HG02798 (cell line): ENCODE measurements at regions not wholly inside any gene's neighbourhood (a gene's known extent, or its start where the extent isn't known, plus 50 kb on each side); places are given as distances from the start of the nearest gene placed in this dataset.

Experiments used
- ATAC-seq: cut with Tn5 transposase; IDR thresholded peaks from one replicate; pipeline ENCODE4 v1.9.1; 2021; ENCODE audit warnings: mild to moderate bottlenecking; ENCODE audit not compliant: unreplicated experiment, poor library complexity

GRCh38 chr6:2476376-2476775 lies 231.0 kb upstream of the GMDS start:
- no peak for ATAC-seq

- ATAC-seq = no peak
Measured at GRCh38 chr6:2471472-2471871, 226.1 kb upstream of the GMDS start.

GRCh38 chr6:2469428-2469827 lies 224.0 kb upstream of the GMDS start:
- no peak for ATAC-seq

GRCh38 chr6:2468601-2468955 lies 223.2 kb upstream of the GMDS start:
- ATAC-seq = no peak

GRCh38 chr6:2467929-2468600 lies 222.7 kb upstream of the GMDS start:
- no peak for ATAC-seq

- ATAC-seq = no peak
Measured at GRCh38 chr6:2465336-2465735, 219.9 kb upstream of the GMDS start.

- ATAC-seq = no peak
Measured at GRCh38 chr6:2464641-2465040, 219.2 kb upstream of the GMDS start.

GRCh38 chr6:2462831-2463230 lies 217.4 kb upstream of the GMDS start:
- no peak for ATAC-seq

GRCh38 chr6:2460216-2460745 lies 214.9 kb upstream of the GMDS start:
- ATAC-seq = no peak

GRCh38 chr6:2454180-2454579 lies 208.8 kb upstream of the GMDS start:
- no peak for ATAC-seq

- ATAC-seq = no peak
Measured at GRCh38 chr6:2450546-2450945, 205.1 kb upstream of the GMDS start.

GRCh38 chr6:2449572-2449940 lies 204.2 kb upstream of the GMDS start:
- ATAC-seq = no peak

GRCh38 chr6:2448826-2449571 lies 203.6 kb upstream of the GMDS start:
- ATAC-seq = no peak

GRCh38 chr6:2447931-2448330 lies 202.5 kb upstream of the GMDS start:
- ATAC-seq = no peak

- ATAC-seq = no peak
Measured at GRCh38 chr6:2447318-2447920, 202.0 kb upstream of the GMDS start.

GRCh38 chr6:2441601-2442475 lies 196.4 kb upstream of the GMDS start:
- ATAC-seq = no peak

GRCh38 chr6:2440516-2440915 lies 195.1 kb upstream of the GMDS start:
- no peak for ATAC-seq

- ATAC-seq = no peak
Measured at GRCh38 chr6:2439632-2440031, 194.2 kb upstream of the GMDS start.

- ATAC-seq = no peak
Measured at GRCh38 chr6:2439082-2439481, 193.7 kb upstream of the GMDS start.

- ATAC-seq = no peak
Measured at GRCh38 chr6:2436410-2437154, 191.2 kb upstream of the GMDS start.
